NCI-H2171 treated with DMSO at 0.1 percent for 48 hours (cell line): ENCODE measurements at regions not wholly inside any gene's neighbourhood (a gene's known extent, or its start where the extent isn't known, plus 50 kb on each side); places are given as distances from the start of the nearest gene placed in this dataset.

Experiments used
- DNase-seq: peaks from one replicate; lab custom pipeline; 2025; lab: John Stamatoyannopoulos, UW

GRCh38 chr3:57009802-57010201 is 50.7 kb upstream of the SPATA12 start:
- DNase-seq = no peak

DNA sequence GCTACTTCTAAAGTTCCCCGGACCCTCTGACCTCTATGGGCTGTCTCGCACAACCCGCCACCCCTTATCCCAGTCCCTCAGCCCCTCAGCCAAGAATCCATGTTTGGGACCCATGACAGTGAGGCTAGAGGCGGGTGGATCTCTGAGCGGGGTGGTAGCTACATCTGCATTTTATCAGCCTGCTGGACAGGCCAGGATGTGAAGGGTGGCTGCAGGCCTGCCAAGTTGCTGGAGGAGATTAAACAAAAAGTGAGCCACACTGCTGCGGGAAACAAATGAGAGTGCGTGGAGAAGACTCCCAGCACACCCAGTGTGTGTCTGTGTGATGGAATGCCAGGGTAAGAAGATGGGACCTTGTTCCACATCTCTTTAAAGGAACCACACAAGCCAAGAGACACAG is 51.1 kb upstream of the SPATA12 start:
- DNase-seq = no peak

- DNase-seq = no peak
These were observed 52.7 kb upstream of the SPATA12 start for GRCh38 chr3:57007521-57008460.

GRCh38 chr3:57006949-57007419 is 53.5 kb upstream of the SPATA12 start:
- DNase-seq = no peak

- peak; percentile 96 for DNase-seq
These were observed 54.2 kb upstream of the SPATA12 start for GRCh38 chr3:57006179-57006657.

GRCh38 chr3:57004229-57004628 is 56.2 kb upstream of the SPATA12 start:
- DNase-seq = peak; percentile 11

DNA sequence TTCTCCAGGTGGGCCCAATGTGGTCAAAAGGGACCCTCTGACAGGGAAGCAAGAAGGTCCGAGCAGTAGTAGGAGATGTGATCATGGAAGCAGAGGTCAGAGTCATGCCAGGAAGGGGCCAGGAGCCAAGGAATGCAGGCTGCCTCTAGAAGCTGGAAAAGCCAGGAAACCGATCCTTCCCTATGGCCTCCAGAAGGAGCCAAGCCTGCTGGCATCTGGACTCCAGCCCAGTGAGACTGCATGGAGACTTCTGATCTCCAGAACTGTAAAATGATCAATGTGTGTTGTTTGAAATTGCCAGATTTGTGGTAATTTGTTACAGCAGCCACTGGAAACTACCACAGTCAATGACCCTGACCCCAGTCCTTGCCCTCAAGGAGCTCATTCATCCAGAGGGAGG is 56.8 kb upstream of the SPATA12 start:
- DNase-seq = no peak

GRCh38 chr3:57001356-57001755 is 59.1 kb upstream of the SPATA12 start:
- peak; percentile 14 for DNase-seq

- peak; percentile 15 for DNase-seq
These were observed 60.5 kb upstream of the SPATA12 start for GRCh38 chr3:57000012-57000411.

DNA sequence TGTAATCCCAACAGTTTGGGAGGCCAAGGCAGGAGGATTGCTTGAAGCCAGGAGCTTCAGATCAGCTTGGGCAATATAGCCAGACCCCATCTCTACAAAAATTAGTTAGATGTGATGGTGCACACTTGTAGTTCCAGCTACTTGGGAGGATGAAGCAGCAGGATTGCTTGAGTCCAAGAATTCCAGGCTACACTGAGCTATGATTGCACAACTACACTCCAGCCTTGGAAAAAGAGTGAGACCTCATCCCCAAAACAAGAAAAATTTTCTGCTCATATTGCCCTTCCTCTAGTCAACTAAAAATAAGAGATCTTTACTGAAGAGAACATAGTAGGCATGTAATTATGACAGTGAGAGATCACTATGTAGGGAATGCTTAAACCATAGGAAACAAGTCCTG is 60.9 kb upstream of the SPATA12 start:
- no peak for DNase-seq

DNA sequence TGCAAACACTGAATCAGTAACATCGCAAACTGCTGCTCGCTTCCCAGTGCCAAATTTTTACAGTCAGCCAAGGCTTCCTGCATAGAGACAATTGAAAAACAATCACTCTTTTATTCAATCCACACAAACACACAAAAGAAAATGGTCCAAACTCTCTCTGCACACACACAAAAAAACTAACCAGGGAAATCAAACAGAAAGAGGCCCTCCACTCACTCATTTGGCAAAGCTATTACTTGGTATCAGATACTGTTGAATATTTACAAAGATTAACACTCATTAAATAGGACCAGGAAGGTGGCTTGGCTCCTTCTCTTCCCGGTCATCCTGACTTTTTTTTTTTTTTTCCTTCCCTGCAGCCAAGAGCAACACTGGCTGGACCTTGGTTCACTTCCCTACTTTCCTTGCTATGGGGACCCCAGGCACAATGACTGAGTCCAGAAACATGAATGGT is 62.4 kb upstream of the SPATA12 start:
- no peak for DNase-seq

GRCh38 chr3:56997675-56998074 is 62.8 kb upstream of the SPATA12 start:
- no peak for DNase-seq

DNA sequence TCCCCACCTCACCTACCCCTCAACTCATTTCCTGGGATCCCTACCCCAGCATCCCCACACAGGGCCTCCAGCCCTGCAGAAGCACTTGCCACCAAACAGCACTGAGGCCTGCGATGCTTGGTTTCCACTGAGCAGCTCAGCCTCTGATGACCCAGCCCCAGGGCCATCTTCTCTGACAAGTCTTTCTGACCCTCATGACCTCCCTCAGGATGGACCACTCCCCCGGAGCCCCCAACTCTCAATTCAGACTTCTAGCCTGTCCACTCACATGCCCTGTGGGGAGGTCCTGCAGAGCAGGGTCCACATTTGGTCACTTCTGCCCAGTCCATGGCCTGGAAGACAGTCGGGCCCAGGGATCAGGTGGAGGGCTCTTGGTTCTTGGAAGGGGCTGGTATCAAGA is 63.4 kb upstream of the SPATA12 start:
- no peak for DNase-seq

- no peak for DNase-seq
These were observed 66.1 kb upstream of the SPATA12 start for GRCh38 chr3:56994391-56994790.

- DNase-seq = no peak
These were observed 69.8 kb upstream of the SPATA12 start for GRCh38 chr3:56990641-56991015.

- DNase-seq = no peak
These were observed 70.4 kb upstream of the SPATA12 start for GRCh38 chr3:56989977-56990640.

DNA sequence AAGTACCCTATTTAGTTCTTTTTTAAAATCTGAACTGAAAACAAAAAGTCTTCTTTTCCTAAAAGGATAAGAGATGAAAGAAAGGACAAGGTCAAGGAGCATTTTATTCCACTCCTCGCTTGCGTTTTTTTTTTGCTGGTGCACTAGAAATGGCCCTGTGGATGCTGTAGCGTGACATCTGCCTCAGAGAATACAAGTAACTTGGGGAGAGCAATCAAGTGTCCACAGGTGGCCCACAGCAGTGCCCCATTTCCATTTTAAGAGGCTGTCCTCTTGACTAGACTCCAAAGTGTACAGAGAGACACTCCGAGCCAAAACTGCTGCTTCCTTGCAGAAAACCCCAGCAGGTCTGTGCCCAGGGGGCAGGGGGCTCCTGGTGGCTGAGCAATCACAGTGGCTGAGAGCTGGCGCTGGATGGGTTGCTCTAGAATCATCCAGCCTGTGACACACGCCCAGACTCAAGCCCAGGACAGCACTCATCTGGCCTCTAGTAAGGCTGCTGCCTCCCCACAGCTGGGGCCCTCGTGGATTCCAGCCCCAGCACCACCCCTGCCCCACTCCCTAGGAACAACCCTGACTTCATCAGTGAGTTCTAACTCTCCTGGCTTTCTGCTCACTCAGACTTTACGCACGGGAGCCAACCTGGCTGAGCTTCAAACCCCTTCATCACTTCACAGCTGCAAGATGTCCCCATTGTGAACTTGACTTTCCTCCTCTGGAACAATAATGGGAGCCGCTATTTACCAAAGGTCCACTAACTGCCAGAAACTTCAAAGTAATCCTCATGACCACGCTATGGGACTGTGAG is 71.1 kb upstream of the SPATA12 start:
- no peak for DNase-seq

DNA sequence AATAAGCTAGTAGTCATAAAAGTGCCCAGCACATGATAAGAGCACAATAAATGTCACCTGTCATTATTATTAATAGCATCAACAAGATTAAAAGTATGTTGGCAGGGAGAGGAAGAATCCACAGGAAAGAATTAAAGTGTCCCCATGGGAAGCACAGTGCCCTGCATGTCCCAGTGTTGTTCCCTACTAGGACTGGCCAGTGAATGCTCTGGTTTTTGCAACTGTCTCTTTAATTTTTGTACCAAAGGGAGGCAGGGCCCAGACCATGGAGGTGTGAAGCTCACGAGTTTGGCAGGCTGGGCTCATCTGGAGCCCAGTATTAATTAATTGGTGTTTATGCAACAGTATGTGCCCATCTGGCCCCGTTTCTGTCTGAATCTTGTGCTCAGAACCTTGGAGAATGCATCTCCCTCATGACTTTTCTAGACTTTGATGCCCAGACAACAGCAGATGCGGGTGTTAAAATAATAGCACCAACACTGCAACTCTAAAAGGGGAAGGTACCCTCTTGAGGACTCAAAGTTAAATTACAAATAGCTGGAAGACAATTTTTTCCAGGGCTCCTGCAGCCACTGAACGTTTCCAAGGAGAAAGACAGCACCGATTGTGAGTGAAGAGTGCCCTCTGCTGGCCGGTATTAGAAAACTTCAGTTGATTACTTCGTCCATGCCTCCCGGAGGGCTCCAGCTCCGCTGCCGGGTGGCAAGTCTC is 71.9 kb upstream of the SPATA12 start:
- DNase-seq = peak; percentile 88

DNA sequence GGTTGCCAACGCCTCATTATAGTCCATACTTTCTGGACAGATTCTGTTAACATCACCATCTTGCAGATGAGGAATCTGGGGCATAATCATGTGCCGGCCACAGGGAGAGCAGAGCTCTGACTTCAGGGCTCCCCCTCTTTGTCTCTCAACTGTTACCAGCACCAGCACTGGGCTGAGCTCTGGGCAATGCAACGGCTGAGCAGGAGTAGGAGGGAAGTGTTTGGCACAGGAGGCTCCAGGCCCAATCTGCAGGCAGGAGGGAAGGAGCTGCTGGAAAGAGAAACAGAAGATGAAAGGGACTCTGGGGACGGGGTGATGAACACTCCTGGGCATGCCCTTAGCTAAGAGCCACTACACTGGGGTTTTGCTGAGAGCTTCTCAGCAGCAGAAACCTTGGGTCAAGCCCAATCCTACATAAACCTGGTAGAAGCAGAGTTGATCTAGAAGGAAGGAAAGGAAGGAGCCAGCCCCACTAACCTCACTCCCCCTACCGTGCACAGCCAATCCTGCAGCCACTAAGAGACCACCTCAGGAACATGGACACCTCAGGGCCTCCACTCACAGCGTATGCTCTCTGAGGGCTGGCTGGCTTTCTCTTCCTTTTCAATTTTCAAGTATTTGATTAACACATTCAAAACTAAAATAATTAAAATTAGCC is 73.1 kb upstream of the SPATA12 start:
- no peak for DNase-seq

- DNase-seq = no peak
These were observed 74.1 kb upstream of the SPATA12 start for GRCh38 chr3:56986347-56986746.

GRCh38 chr3:56985878-56986277 is 74.6 kb upstream of the SPATA12 start:
- DNase-seq = no peak
